ENCODE measurements at regions not wholly inside any gene's neighbourhood (a gene's known extent, or its start where the extent isn't known, plus 50 kb on each side); places are given as distances from the start of the nearest gene placed in this dataset.
"Not testable (repeated sequence)": the region's sequence is repeated elsewhere in the genome, so short reads cannot be mapped to it uniquely, and the experiment has no call there.

GRCh38 chr2:38243186-38243880 lies 133.7 kb downstream of the ATL2 start:
- DNase-seq (ENCODE audit: low read depth, low spot score): no peak
- no peak overlapping the region for H3K27ac ChIP-seq

GRCh38 chr2:38239452-38239851 lies 137.6 kb downstream of the ATL2 start:
- H3K27ac ChIP-seq: peak overlapping the region; percentile 48
- peak; percentile 83 for DNase-seq (ENCODE audit: low read depth, low spot score)

GRCh38 chr2:38238705-38239104 lies 138.4 kb downstream of the ATL2 start:
- DNase-seq (ENCODE audit: low read depth, low spot score): not testable (repeated sequence)
- H3K27ac ChIP-seq: peak overlapping the region; percentile 48

GRCh38 chr2:38237311-38237710 lies 139.8 kb downstream of the ATL2 start:
- H3K27ac ChIP-seq: no peak overlapping the region
- no peak for DNase-seq (ENCODE audit: low read depth, low spot score)

GRCh38 chr2:38233231-38233983 lies 143.7 kb downstream of the ATL2 start:
- no peak overlapping the region for H3K27ac ChIP-seq
- no peak for DNase-seq (ENCODE audit: low read depth, low spot score)

- no peak for DNase-seq (ENCODE audit: low read depth, low spot score)
- H3K27ac ChIP-seq: no peak overlapping the region
Measured at GRCh38 chr2:38232454-38232853, 144.6 kb downstream of the ATL2 start.

- no peak for DNase-seq (ENCODE audit: low read depth, low spot score)
- no peak overlapping the region for H3K27ac ChIP-seq
Measured at GRCh38 chr2:38230756-38231155, 146.3 kb downstream of the ATL2 start.

- DNase-seq (ENCODE audit: low read depth, low spot score): no peak
- no peak overlapping the region for H3K27ac ChIP-seq
Measured at GRCh38 chr2:38228753-38229152, 148.3 kb downstream of the ATL2 start.

GRCh38 chr2:38224821-38225437 lies 149.0 kb upstream of the CYP1B1 start:
- DNase-seq (ENCODE audit: low read depth, low spot score): no peak
- no peak overlapping the region for H3K27ac ChIP-seq

GRCh38 chr2:38224181-38224580 lies 148.2 kb upstream of the CYP1B1 start:
- no peak overlapping the region for H3K27ac ChIP-seq
- DNase-seq (ENCODE audit: low read depth, low spot score): no peak

- DNase-seq (ENCODE audit: low read depth, low spot score): no peak
- no peak overlapping the region for H3K27ac ChIP-seq
Measured at GRCh38 chr2:38223256-38223655, 147.3 kb upstream of the CYP1B1 start.

GRCh38 chr2:38220164-38220563 lies 144.2 kb upstream of the CYP1B1 start:
- no peak overlapping the region for H3K27ac ChIP-seq
- no peak for DNase-seq (ENCODE audit: low read depth, low spot score)

GRCh38 chr2:38218995-38219394 lies 143.0 kb upstream of the CYP1B1 start:
- DNase-seq (ENCODE audit: low read depth, low spot score): no peak
- H3K27ac ChIP-seq: no peak overlapping the region

GRCh38 chr2:38218591-38218991 lies 142.6 kb upstream of the CYP1B1 start:
- H3K27ac ChIP-seq: no peak overlapping the region
- DNase-seq (ENCODE audit: low read depth, low spot score): no peak

- H3K27ac ChIP-seq: no peak overlapping the region
- DNase-seq (ENCODE audit: low read depth, low spot score): no peak
Measured at GRCh38 chr2:38217401-38218188, 141.6 kb upstream of the CYP1B1 start.

- no peak for DNase-seq (ENCODE audit: low read depth, low spot score)
- peak overlapping the region; percentile 46 for H3K27ac ChIP-seq
Measured at GRCh38 chr2:38216886-38217285, 140.9 kb upstream of the CYP1B1 start.

GRCh38 chr2:38215993-38216392 lies 140.0 kb upstream of the CYP1B1 start:
- H3K27ac ChIP-seq: peak overlapping the region; percentile 46
- peak; percentile 80 for DNase-seq (ENCODE audit: low read depth, low spot score)

GRCh38 chr2:38215522-38215921 lies 139.6 kb upstream of the CYP1B1 start:
- DNase-seq (ENCODE audit: low read depth, low spot score): no peak
- H3K27ac ChIP-seq: peak overlapping the region; percentile 46

- no peak for DNase-seq (ENCODE audit: low read depth, low spot score)
- H3K27ac ChIP-seq: no peak overlapping the region
Measured at GRCh38 chr2:38214209-38214717, 138.3 kb upstream of the CYP1B1 start.

GRCh38 chr2:38213619-38214167 lies 137.7 kb upstream of the CYP1B1 start:
- DNase-seq (ENCODE audit: low read depth, low spot score): no peak
- no peak overlapping the region for H3K27ac ChIP-seq
